Smooth muscle cell (in vitro differentiated cells): ENCODE measurements at regions not wholly inside any gene's neighbourhood (a gene's known extent, or its start where the extent isn't known, plus 50 kb on each side); places are given as distances from the start of the nearest gene placed in this dataset.

Source experiments
- DNase-seq: peaks from one replicate; lab custom pipeline; 2025; ENCODE audit not compliant: unreplicated experiment; lab: John Stamatoyannopoulos, UW
- H2AFZ ChIP-seq: fragments of 200-600 bp; sonication (generic); 2 replicates; pipeline ENCODE4 v1.6.0; 2016; ENCODE audit warnings: antibody characterized with exemption, low read depth, mild to moderate bottlenecking
- H3F3A ChIP-seq: fragments of 200-600 bp; sonication (generic); 2 replicates; pipeline ENCODE4 v1.6.0; 2017; ENCODE audit warnings: antibody characterized with exemption, low read depth
- H3K27ac ChIP-seq: fragments of 200-600 bp; sonication (generic); 2 replicates; pipeline ENCODE4 v1.5.1; 2016; ENCODE audit warnings: low read depth, mild to moderate bottlenecking
- H3K27me3 ChIP-seq: fragments of 200-600 bp; sonication (generic); 2 replicates; pipeline ENCODE4 v1.6.1; 2016; ENCODE audit warnings: low read depth, mild to moderate bottlenecking
- H3K36me3 ChIP-seq: fragments of 200-600 bp; sonication (generic); 2 replicates; pipeline ENCODE4 v1.5.1; 2016; ENCODE audit warnings: low read depth
- H3K4me1 ChIP-seq: fragments of 200-600 bp; sonication (generic); 2 replicates; pipeline ENCODE4 v1.5.1; 2016; ENCODE audit warnings: low read depth
- H3K4me2 ChIP-seq: fragments of 200-600 bp; sonication (generic); 2 replicates; pipeline ENCODE4 v1.6.0; 2016; ENCODE audit warnings: mild to moderate bottlenecking
- H3K4me3 ChIP-seq: fragments of 200-600 bp; sonication (generic); 2 replicates; pipeline ENCODE4 v1.5.1; 2016; ENCODE audit warnings: mild to moderate bottlenecking
- H3K79me2 ChIP-seq: fragments of 200-600 bp; sonication (generic); 2 replicates; pipeline ENCODE4 v1.6.0; 2016; ENCODE audit warnings: low read depth, mild to moderate bottlenecking
- H3K9ac ChIP-seq: fragments of 200-600 bp; sonication (generic); 2 replicates; pipeline ENCODE4 v1.6.0; 2016; ENCODE audit warnings: low read depth
- H3K9me3 ChIP-seq: fragments of 200-600 bp; sonication (generic); replicated peaks from 2 replicates; pipeline ENCODE4 v1.5.1; 2016; ENCODE audit warnings: low read depth
- H4K20me1 ChIP-seq: fragments of 200-600 bp; sonication (generic); 2 replicates; pipeline ENCODE4 v1.6.0; 2016; ENCODE audit warnings: low read depth
- WGBS: methylation state at CpG from one replicate; pipeline ENCODE4 v1.1.7; 2016; ENCODE audit warnings: low lambda C conversion rate; 5-methylcytosine and 5-hydroxymethylcytosine counted together
- TF ChIP-seq, protein P1 (sequence below): fragments of 200-600 bp; sonication (generic); IDR thresholded peaks from 2 replicates; pipeline ENCODE4 v1.5.1; 2017; ENCODE audit warnings: borderline replicate concordance, mild to moderate bottlenecking, antibody characterized with exemption; ENCODE audit not compliant: insufficient read depth, poor library complexity, severe bottlenecking

DNA sequence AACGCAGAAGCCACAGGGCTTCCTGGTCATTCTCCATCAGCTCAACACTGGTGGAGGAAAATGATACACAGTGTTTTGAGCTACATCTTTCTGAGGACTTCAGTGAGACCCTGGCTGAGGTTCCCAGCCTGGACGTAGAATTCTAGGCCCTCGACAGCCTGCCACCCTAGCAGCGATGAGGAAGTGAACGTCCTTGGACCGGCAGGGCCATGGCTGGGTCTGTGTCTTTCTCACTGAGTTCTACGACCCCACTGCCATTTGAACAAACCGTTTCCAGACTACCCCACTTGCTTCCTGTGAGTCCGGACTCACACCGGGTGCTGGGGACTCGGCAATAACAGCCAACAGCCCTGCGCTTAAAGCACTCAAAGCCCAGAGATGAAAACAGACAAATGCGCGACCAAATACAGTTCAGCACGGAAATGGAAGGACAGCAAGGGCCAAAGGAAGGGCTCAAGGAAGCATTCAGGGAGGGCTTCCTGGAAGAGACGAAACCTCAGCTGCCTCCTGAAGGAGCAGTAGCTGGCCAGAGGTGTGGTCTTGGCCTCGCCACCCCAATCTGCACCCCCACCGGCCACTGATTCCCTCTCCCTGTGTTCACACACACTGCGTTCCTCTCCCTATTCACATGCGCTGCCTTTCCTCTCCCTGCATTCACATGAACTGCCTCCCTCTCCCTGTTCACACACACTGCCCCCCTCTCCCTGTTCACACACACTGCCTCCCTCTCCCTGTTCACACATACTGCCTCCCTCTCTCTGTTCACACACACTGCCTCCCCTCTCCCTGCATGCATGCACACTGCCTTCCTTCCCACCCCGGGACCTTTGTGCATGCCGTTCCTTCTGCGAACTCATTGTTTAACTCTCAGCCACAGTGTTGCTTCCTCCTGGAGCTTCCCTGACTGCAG, 136.3 kb upstream of the PRR20G start:
- H3K79me2 ChIP-seq, result no peaks in the 10 kb centered on the region
- 90% methylated on average over 21 of the region's 23 CpGs for WGBS
- no peaks in the 10 kb centered on the region for H3K9me3 ChIP-seq
- TF ChIP-seq, protein P1, sequence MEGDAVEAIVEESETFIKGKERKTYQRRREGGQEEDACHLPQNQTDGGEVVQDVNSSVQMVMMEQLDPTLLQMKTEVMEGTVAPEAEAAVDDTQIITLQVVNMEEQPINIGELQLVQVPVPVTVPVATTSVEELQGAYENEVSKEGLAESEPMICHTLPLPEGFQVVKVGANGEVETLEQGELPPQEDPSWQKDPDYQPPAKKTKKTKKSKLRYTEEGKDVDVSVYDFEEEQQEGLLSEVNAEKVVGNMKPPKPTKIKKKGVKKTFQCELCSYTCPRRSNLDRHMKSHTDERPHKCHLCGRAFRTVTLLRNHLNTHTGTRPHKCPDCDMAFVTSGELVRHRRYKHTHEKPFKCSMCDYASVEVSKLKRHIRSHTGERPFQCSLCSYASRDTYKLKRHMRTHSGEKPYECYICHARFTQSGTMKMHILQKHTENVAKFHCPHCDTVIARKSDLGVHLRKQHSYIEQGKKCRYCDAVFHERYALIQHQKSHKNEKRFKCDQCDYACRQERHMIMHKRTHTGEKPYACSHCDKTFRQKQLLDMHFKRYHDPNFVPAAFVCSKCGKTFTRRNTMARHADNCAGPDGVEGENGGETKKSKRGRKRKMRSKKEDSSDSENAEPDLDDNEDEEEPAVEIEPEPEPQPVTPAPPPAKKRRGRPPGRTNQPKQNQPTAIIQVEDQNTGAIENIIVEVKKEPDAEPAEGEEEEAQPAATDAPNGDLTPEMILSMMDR, result no peak
- H3K4me3 ChIP-seq, result no peak overlapping the region
- peak overlapping the region; percentile 30 for H2AFZ ChIP-seq
- DNase-seq, result no peak
- H3F3A ChIP-seq, result no peaks in the 10 kb centered on the region
- H3K27ac ChIP-seq, result no peak overlapping the region
- no peaks in the 10 kb centered on the region for H4K20me1 ChIP-seq
- H3K4me1 ChIP-seq, result peaks cover 22% of the 10 kb centered on the region
- no peaks in the 10 kb centered on the region for H3K27me3 ChIP-seq
- no peak overlapping the region for H3K9ac ChIP-seq
- no peaks in the 10 kb centered on the region for H3K36me3 ChIP-seq
- H3K4me2 ChIP-seq, result no peak overlapping the region

DNA sequence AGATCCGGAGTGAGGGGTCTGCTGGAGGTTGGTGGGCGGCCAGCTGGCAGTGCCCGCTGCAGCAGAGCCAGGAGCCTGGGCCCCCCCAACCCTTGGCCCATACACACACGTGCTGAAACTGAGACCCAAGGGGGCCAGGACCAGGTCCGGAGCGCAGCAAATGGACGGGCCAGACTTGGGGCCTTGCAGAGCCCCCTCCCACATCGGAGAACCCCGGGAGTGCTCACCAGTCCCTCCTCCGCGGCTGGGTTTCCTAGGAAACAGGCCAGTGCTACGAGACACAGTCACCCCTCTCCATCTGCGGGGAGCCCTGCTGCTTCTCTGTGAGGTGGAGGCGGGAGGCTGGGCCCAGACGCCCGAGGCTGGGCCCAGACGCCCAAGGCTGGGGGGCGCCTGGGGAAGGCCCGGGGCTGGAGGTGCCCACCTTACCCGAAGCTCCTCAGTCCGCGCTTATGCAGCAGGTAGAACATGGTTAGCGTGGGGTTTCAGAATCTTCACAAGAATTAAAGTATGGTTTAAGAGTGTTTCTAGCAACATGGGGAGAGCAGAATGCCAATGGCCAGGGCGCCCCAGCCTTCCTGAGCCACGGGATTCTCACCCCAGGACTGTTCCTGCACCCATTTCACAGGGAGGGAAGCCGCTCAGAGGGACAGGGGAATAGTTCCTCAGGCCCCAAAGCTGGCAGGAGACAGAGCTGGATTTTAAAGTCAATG, 135.0 kb upstream of the PRR20G start:
- Histone ChIP-seq H3F3A (no peaks in the 10 kb centered on the region), H3K9ac (no peak overlapping the region), H3K36me3 (no peaks in the 10 kb centered on the region), H3K4me1 (peaks cover 35% of the 10 kb centered on the region), H4K20me1 (no peaks in the 10 kb centered on the region), H3K9me3 (no peaks in the 10 kb centered on the region), H3K4me3 (no peak overlapping the region), H3K4me2 (no peak overlapping the region), H3K79me2 (no peaks in the 10 kb centered on the region), H2AFZ (no peak overlapping the region), H3K27ac (no peak overlapping the region), H3K27me3 (no peaks in the 10 kb centered on the region)
- WGBS, result 91% methylated on average over 25 of the region's 26 CpGs
- no peak for DNase-seq
- TF ChIP-seq, protein P1, result no peak

DNA sequence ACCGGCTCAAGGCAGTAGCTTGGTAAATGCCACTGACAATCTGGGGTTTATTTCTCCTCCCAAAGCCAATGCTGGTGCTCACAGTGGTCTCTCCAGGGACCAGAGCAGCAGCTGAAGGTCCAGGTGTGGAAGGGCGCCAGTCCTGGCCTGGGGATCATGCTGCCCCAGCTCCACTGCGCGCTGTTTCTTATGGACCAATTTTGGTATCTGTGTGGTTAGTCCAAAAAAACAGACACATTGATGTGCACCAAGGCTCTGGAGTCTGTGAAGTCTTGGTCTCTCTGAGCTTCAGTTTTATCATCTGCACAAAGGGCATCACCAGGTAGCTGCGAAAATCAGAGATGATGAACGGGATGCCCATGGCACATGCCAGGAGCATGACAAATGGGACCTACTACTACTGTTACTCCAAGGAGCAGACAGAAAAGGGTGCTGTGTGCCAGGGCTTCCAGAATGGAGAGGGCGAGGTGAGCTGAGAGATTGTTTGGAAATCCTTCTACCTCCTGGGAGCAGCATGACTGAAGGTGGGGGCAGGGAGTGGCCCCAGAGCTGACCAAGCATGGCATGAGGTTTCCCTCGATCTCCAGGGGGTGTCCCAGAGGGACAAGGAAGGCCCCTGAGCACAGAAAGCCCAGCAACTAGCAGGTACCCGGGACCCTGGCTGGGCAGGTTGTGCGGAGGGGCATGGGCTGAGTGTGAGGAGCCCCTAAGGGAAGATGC, 134.3 kb upstream of the PRR20G start:
- H3K4me2 ChIP-seq, result no peak overlapping the region
- H4K20me1 ChIP-seq, result no peaks in the 10 kb centered on the region
- TF ChIP-seq, protein P1, result no peak
- H3F3A ChIP-seq, result no peaks in the 10 kb centered on the region
- no peaks in the 10 kb centered on the region for H3K27me3 ChIP-seq
- no peaks in the 10 kb centered on the region for H3K79me2 ChIP-seq
- no peaks in the 10 kb centered on the region for H3K9me3 ChIP-seq
- no peak overlapping the region for H2AFZ ChIP-seq
- no peak for DNase-seq
- WGBS, result 95% methylated on average over 10 of the region's 10 CpGs
- H3K4me1 ChIP-seq, result peaks cover 35% of the 10 kb centered on the region
- H3K9ac ChIP-seq, result no peak overlapping the region
- H3K4me3 ChIP-seq, result no peak overlapping the region
- H3K27ac ChIP-seq, result no peak overlapping the region
- no peaks in the 10 kb centered on the region for H3K36me3 ChIP-seq
